Central memory CD8-positive, alpha-beta T cell (primary cell): ENCODE measurements at regions not wholly inside any gene's neighbourhood (a gene's known extent, or its start where the extent isn't known, plus 50 kb on each side); places are given as distances from the start of the nearest gene placed in this dataset.

Experiments
- ATAC-seq: fragments of 150-1000 bp; cut with Tn5 transposase; replicated peaks from 2 replicates; pipeline ENCODE4 v1.10.0; 2022; ENCODE audit warnings: mild to moderate bottlenecking, moderate FRiP score, moderate number of reproducible peaks; ENCODE audit not compliant: poor library complexity, severe bottlenecking; ENCODE audit errors: extremely low read depth
- DNase-seq, 2 donors: peaks; one replicate each; pipeline ENCODE4 v3.0.0; 2021; ENCODE audit warnings: low spot score in 2 of 2
- H3K27ac Mint-ChIP-seq: one replicate; pipeline ENCODE4 v1.8.0; 2022; ENCODE audit warnings: low read depth, mild to moderate bottlenecking, moderate library complexity, mixed read lengths
- H3K27me3 Mint-ChIP-seq: one replicate; pipeline ENCODE4 v1.8.0; 2022; ENCODE audit warnings: mixed read lengths
- H3K36me3 Mint-ChIP-seq: one replicate; pipeline ENCODE4 v1.8.0; 2022; ENCODE audit warnings: mild to moderate bottlenecking, moderate library complexity, mixed read lengths; ENCODE audit not compliant: insufficient read depth
- H3K4me1 Mint-ChIP-seq: one replicate; pipeline ENCODE4 v1.8.0; 2022; ENCODE audit warnings: mixed read lengths
- H3K4me3 Mint-ChIP-seq: one replicate; pipeline ENCODE4 v1.8.0; 2022; ENCODE audit warnings: mild to moderate bottlenecking, moderate library complexity, mixed read lengths
- H3K9me3 Mint-ChIP-seq: one replicate; pipeline ENCODE4 v1.8.0; 2022; ENCODE audit warnings: mixed read lengths

- no peak overlapping the region for H3K27ac Mint-ChIP-seq
- peaks cover 6% of the 10 kb centered on the region for H3K9me3 Mint-ChIP-seq
- no peak for ATAC-seq
- H3K36me3 Mint-ChIP-seq: no peaks in the 10 kb centered on the region
- H3K27me3 Mint-ChIP-seq: no peaks in the 10 kb centered on the region
- no peaks in the 10 kb centered on the region for H3K4me1 Mint-ChIP-seq
- no peak for DNase-seq
- H3K4me3 Mint-ChIP-seq: no peak overlapping the region
Measured at GRCh38 chr2:7490672-7491071, 573.5 kb downstream of the RNF144A start.

DNA sequence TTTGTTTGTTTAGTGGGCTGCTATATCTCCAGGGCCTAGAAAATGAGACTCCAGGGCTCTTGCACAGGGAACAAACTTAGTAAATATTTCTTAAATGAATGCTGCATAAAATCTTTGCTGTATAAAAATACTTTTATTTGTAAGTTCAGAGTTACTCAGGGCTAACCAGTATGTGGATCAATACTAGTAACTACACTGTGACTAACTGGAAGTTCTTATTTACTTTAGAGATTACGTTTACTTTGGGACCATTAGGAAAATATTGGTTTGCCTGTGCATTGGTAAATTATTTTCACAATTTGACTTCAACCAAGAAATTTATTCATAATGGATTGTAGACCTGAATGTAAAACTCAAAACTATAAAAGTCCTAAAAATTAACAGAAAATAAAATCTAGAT lies 575.5 kb downstream of the RNF144A start:
- Mint-ChIP-seq H3K36me3 (no peaks in the 10 kb centered on the region), H3K27ac (no peak overlapping the region), H3K4me3 (no peak overlapping the region), H3K27me3 (no peaks in the 10 kb centered on the region), H3K4me1 (peaks cover 13% of the 10 kb centered on the region), H3K9me3 (peaks cover 6% of the 10 kb centered on the region)
- no peak for ATAC-seq
- no peak for DNase-seq

- Mint-ChIP-seq H3K9me3 (peaks cover 6% of the 10 kb centered on the region), H3K27ac (no peak overlapping the region), H3K36me3 (no peaks in the 10 kb centered on the region), H3K27me3 (peaks cover 10% of the 10 kb centered on the region), H3K4me1 (peaks cover 13% of the 10 kb centered on the region), H3K4me3 (no peak overlapping the region)
- ATAC-seq: no peak
- DNase-seq: no peak
Measured at GRCh38 chr2:7497178-7497577, 580.0 kb downstream of the RNF144A start.

DNA sequence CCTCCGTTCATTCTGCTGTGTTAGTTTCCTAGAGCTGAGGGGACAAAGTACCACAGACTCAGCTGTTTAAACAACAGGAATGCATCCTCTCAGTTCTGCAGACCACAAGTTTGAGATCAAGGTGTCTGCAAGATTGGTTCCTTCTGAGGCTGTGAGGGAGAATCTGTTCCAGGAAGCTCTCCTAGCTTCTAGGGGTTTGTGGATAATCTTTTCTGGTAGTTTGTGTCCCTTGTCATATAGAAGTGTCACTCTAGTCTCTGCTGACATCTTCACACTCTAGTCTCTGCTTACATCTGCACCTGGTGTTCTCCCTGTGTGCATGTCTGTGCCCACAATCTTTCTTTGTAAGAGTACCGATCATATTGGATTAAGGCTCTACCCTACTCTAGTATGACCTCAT lies 581.8 kb downstream of the RNF144A start:
- no peak overlapping the region for H3K27ac Mint-ChIP-seq
- H3K36me3 Mint-ChIP-seq: no peaks in the 10 kb centered on the region
- DNase-seq: no peak
- H3K4me1 Mint-ChIP-seq: peaks cover 13% of the 10 kb centered on the region
- H3K27me3 Mint-ChIP-seq: peaks cover 10% of the 10 kb centered on the region
- peaks cover 3% of the 10 kb centered on the region for H3K9me3 Mint-ChIP-seq
- no peak overlapping the region for H3K4me3 Mint-ChIP-seq
- no peak for ATAC-seq

DNA sequence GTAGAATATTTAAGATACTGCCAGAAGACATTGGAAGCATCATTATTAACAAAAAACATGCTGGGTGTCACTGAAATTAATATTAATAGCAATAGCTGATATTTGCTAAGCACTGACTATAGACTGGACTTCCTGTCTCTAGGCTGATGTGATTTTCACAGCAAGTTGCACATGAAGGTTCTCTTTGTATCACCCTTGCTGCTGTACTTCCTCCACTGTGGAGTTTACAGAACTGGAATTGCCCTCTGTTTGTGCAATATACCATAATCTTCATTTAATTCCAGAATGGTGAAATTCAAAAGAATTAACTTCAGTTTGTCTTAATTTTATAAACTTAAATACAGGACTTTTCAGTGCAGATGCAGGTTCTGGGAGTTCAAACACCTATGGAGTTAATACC lies 585.1 kb downstream of the RNF144A start:
- no peaks in the 10 kb centered on the region for H3K36me3 Mint-ChIP-seq
- DNase-seq (no peak), ATAC-seq (no peak)
- peaks cover 28% of the 10 kb centered on the region for H3K27me3 Mint-ChIP-seq
- no peak overlapping the region for H3K4me3 Mint-ChIP-seq
- no peaks in the 10 kb centered on the region for H3K9me3 Mint-ChIP-seq
- H3K27ac Mint-ChIP-seq: no peak overlapping the region
- H3K4me1 Mint-ChIP-seq: peaks cover 5% of the 10 kb centered on the region

GRCh38 chr2:7508296-7508943 lies 591.2 kb downstream of the RNF144A start:
- H3K27me3 Mint-ChIP-seq: peaks cover 18% of the 10 kb centered on the region
- no peaks in the 10 kb centered on the region for H3K4me1 Mint-ChIP-seq
- H3K36me3 Mint-ChIP-seq: no peaks in the 10 kb centered on the region
- ATAC-seq (no peak), DNase-seq (no peak)
- H3K27ac Mint-ChIP-seq: no peak overlapping the region
- no peak overlapping the region for H3K4me3 Mint-ChIP-seq
- H3K9me3 Mint-ChIP-seq: no peaks in the 10 kb centered on the region

DNA sequence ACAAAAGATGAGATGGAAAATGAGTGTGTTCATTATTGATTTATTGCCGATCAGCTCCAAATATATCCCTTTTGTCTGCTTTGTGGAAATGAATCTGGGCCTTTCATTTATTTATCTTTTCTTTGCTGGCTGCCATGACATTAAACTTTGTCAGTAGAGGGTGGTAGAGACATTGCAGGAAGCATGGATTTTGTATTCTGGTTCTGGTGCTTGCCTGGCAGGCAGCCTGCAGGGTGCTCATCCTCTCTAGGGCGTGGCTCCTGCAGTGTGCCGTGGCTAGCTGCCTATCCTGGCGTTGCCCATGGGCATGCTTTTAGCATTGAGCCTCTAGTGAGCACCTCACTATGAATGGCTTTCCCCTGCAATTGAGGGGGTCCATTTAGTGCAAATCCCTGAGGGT lies 593.1 kb downstream of the RNF144A start:
- Mint-ChIP-seq H3K4me1 (peaks cover 3% of the 10 kb centered on the region), H3K9me3 (no peaks in the 10 kb centered on the region), H3K27ac (no peak overlapping the region), H3K4me3 (no peak overlapping the region), H3K36me3 (no peaks in the 10 kb centered on the region), H3K27me3 (peaks cover 13% of the 10 kb centered on the region)
- ATAC-seq (no peak), DNase-seq (no peak)

DNA sequence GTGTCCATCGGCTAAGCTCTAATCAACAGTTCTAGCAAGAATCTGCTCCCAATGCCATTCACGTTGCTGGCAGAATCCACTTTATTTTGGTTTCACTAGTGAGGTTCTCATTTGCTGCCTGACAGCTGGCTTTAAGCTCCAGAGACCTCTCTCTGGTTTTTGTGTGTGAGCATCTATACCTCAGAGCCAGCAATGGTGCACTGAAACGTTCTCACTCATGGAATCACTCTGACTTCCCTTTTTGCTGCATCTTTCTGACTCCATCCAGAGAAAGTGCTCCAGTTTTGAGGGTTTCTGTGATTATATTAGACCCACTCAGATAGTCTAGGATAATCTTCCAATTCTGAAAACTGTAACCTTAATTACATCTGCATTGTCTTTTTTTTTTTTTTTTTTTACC lies 596.6 kb downstream of the RNF144A start:
- Mint-ChIP-seq H3K4me3 (no peak overlapping the region), H3K9me3 (no peaks in the 10 kb centered on the region), H3K27me3 (no peaks in the 10 kb centered on the region), H3K36me3 (no peaks in the 10 kb centered on the region), H3K27ac (no peak overlapping the region), H3K4me1 (peaks cover 24% of the 10 kb centered on the region)
- DNase-seq (no peak), ATAC-seq (no peak)

DNA sequence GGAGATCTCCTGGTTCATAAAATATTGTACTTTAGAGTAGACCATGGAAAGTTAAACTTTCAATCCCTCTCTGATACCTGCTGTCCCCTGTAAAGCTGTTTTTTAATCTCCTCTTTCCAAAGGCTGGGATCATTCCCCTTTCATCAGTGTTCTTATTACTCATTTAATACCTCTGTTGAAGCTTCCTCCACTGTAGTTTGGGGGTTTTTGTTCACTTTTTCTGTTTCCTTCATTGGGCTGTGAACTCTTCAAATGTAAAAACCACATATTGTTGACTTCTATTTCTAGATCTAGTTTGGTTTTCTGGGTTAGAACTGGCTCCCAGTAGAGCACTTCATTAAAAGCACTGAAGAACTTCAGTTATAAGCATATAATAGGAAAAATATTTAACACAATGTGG lies 598.1 kb downstream of the RNF144A start:
- peaks cover 24% of the 10 kb centered on the region for H3K4me1 Mint-ChIP-seq

GRCh38 chr2:7516484-7517063 lies 599.4 kb downstream of the RNF144A start:
- ATAC-seq (no peak), DNase-seq (no peak)
- H3K27ac Mint-ChIP-seq: no peak overlapping the region
- H3K27me3 Mint-ChIP-seq: no peaks in the 10 kb centered on the region
- no peaks in the 10 kb centered on the region for H3K9me3 Mint-ChIP-seq
- H3K4me3 Mint-ChIP-seq: peak overlapping the region; percentile 61
- H3K4me1 Mint-ChIP-seq: peaks cover 24% of the 10 kb centered on the region
- no peaks in the 10 kb centered on the region for H3K36me3 Mint-ChIP-seq

More for the DNA sequence above, 598.1 kb downstream of the RNF144A start:
- Mint-ChIP-seq H3K27me3 (no peaks in the 10 kb centered on the region), H3K27ac (no peak overlapping the region), H3K9me3 (no peaks in the 10 kb centered on the region), H3K4me3 (no peak overlapping the region), H3K36me3 (no peaks in the 10 kb centered on the region)
- no peak for DNase-seq
- no peak for ATAC-seq

DNA sequence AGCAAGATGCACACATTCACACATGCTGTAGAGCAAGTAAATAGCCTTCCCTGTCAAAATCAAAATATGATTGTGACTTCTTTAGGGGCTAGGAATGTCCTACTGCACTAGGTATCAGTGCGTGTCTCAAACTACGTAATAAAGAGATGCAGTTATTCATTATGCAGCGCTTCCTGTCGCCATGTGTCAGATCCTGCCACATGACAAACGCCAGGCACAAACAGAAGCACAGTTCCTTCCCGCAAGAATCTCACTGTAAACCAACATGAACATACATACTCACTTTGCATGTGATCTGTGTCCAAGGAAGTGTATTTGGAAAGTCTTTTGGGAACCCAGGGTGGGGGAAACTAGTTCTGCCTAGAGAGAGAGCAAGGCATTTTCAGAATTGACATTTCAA lies 599.9 kb downstream of the RNF144A start:
- peak in 1 of 2 donors; percentile 11 for DNase-seq

GRCh38 chr2:7517851-7518250 lies 600.6 kb downstream of the RNF144A start:
- Mint-ChIP-seq H3K27me3 (no peaks in the 10 kb centered on the region), H3K27ac (peak overlapping the region; percentile 34), H3K4me3 (no peak overlapping the region), H3K4me1 (peaks cover 24% of the 10 kb centered on the region), H3K36me3 (no peaks in the 10 kb centered on the region), H3K9me3 (no peaks in the 10 kb centered on the region)
- no peak for ATAC-seq
- no peak for DNase-seq

More for the DNA sequence above, 599.9 kb downstream of the RNF144A start:
- Mint-ChIP-seq H3K4me3 (peak overlapping the region; percentile 61), H3K4me1 (peaks cover 24% of the 10 kb centered on the region), H3K36me3 (no peaks in the 10 kb centered on the region), H3K27me3 (no peaks in the 10 kb centered on the region), H3K9me3 (no peaks in the 10 kb centered on the region), H3K27ac (peak overlapping the region; percentile 34)
- peak; percentile 85 for ATAC-seq

GRCh38 chr2:7523481-7524120 lies 606.4 kb downstream of the RNF144A start:
- Mint-ChIP-seq H3K27me3 (no peaks in the 10 kb centered on the region), H3K36me3 (no peaks in the 10 kb centered on the region), H3K27ac (no peak overlapping the region), H3K4me3 (no peak overlapping the region), H3K9me3 (no peaks in the 10 kb centered on the region), H3K4me1 (no peaks in the 10 kb centered on the region)
- ATAC-seq (no peak), DNase-seq (no peak)
